ENCODE measurements at regions not wholly inside any gene's neighbourhood (a gene's known extent, or its start where the extent isn't known, plus 50 kb on each side); places are given as distances from the start of the nearest gene placed in this dataset.

DNA sequence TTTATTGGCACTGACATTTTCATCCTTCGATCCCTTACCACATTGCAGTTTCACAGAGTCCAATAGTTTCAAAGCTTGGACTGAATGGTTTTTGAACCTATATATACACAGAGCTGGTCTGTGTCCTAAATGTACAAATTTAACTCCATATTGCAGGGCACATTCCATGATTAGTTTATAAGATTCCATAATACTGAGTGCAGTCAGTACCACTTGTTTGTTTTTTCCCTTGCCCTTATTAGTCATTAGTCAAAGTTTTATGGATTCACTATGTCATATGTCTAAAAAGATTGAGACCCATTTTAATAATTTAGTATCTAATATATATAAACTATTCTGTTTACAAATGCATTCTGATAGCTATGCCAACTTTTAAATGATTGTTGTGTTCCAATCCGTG lies 654.8 kb upstream of the MEF2C start:
- ATAC-seq = no peak
- no peak for TF ChIP-seq SNAI2 (CRISPR knock-in tag; IDR thresholded peaks at IDR 0.05)

DNA sequence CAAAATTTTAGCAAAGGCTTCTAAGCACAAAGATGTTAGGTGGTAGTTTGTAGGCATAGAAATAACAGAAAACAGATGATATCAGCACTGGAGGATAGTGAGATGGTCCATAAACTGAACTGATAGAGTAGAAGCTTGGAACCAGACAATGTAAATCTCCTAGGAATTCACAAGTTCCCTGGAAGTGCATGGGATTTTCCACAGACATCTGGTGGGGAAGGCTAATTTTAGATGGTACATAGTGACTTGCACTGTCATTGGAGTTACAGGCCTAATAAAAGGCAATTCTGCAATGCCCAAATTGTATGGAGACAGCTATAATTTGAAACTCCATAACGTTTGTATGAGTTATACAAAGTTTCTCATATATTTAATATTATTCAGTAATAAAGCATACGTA lies 653.0 kb upstream of the MEF2C start:
- TF ChIP-seq ZC3H10 (CRISPR knock-in tag; IDR thresholded peaks at IDR 0.05) (no peak), TOX (CRISPR knock-in tag; IDR thresholded peaks at IDR 0.05; ENCODE audit: borderline replicate concordance) (no peak), ISL1 (CRISPR knock-in tag; IDR thresholded peaks at IDR 0.05) (no peak), ZNF70 (CRISPR knock-in tag; IDR thresholded peaks at IDR 0.05) (no peak), OSR1 (CRISPR knock-in tag; IDR thresholded peaks at IDR 0.05) (no peak), ZNF565 (CRISPR knock-in tag; conservative IDR thresholded peaks at IDR 0.05; ENCODE audit: low read depth) (no peak), BACH2 (CRISPR knock-in tag; IDR thresholded peaks at IDR 0.05; ENCODE audit: borderline replicate concordance) (no peak), ARNTL (CRISPR knock-in tag; IDR thresholded peaks at IDR 0.05; ENCODE audit: borderline replicate concordance, low read depth) (no peak)
- TF ChIP-seq, protein P1, sequence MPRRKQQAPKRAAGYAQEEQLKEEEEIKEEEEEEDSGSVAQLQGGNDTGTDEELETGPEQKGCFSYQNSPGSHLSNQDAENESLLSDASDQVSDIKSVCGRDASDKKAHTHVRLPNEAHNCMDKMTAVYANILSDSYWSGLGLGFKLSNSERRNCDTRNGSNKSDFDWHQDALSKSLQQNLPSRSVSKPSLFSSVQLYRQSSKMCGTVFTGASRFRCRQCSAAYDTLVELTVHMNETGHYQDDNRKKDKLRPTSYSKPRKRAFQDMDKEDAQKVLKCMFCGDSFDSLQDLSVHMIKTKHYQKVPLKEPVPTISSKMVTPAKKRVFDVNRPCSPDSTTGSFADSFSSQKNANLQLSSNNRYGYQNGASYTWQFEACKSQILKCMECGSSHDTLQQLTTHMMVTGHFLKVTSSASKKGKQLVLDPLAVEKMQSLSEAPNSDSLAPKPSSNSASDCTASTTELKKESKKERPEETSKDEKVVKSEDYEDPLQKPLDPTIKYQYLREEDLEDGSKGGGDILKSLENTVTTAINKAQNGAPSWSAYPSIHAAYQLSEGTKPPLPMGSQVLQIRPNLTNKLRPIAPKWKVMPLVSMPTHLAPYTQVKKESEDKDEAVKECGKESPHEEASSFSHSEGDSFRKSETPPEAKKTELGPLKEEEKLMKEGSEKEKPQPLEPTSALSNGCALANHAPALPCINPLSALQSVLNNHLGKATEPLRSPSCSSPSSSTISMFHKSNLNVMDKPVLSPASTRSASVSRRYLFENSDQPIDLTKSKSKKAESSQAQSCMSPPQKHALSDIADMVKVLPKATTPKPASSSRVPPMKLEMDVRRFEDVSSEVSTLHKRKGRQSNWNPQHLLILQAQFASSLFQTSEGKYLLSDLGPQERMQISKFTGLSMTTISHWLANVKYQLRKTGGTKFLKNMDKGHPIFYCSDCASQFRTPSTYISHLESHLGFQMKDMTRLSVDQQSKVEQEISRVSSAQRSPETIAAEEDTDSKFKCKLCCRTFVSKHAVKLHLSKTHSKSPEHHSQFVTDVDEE (CRISPR knock-in tag; IDR thresholded peaks at IDR 0.05) = no peak
- ATAC-seq = no peak

DNA sequence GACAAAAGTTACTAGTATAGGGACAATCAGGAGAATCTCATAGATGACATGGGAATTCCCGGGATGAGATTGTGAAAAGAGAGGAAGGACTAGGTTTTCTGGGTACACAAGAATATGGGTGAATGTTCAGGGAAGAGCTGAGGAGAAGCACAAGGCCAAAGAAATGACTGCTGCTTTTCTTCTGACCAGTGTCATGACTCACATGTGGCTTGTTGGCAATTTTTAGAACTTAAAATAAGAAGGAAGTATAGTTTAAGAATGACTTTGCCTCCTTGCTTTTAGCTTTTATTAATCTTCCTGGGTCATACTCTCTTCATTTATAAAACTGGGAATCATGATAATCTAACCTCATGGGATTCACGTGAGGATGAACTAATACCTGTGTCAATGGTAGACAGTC lies 652.4 kb upstream of the MEF2C start:
- ATAC-seq = no peak
- TF ChIP-seq, protein P2, sequence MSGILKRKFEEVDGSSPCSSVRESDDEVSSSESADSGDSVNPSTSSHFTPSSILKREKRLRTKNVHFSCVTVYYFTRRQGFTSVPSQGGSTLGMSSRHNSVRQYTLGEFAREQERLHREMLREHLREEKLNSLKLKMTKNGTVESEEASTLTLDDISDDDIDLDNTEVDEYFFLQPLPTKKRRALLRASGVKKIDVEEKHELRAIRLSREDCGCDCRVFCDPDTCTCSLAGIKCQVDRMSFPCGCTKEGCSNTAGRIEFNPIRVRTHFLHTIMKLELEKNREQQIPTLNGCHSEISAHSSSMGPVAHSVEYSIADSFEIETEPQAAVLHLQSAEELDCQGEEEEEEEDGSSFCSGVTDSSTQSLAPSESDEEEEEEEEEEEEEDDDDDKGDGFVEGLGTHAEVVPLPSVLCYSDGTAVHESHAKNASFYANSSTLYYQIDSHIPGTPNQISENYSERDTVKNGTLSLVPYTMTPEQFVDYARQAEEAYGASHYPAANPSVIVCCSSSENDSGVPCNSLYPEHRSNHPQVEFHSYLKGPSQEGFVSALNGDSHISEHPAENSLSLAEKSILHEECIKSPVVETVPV (CRISPR knock-in tag; IDR thresholded peaks at IDR 0.05) = no peak
- TF ChIP-seq ZNF8 (CRISPR knock-in tag; IDR thresholded peaks at IDR 0.05) (no peak), ESRRG (CRISPR knock-in tag; IDR thresholded peaks at IDR 0.05) (no peak), ZC3H10 (CRISPR knock-in tag; IDR thresholded peaks at IDR 0.05) (no peak), GLIS3 (CRISPR knock-in tag; IDR thresholded peaks at IDR 0.05) (no peak), ZNF565 (CRISPR knock-in tag; conservative IDR thresholded peaks at IDR 0.05; ENCODE audit: low read depth) (no peak), TOX (CRISPR knock-in tag; IDR thresholded peaks at IDR 0.05; ENCODE audit: borderline replicate concordance) (no peak), ZNF70 (CRISPR knock-in tag; IDR thresholded peaks at IDR 0.05) (no peak), ARNTL (CRISPR knock-in tag; IDR thresholded peaks at IDR 0.05; ENCODE audit: borderline replicate concordance, low read depth) (no peak), BACH2 (CRISPR knock-in tag; IDR thresholded peaks at IDR 0.05; ENCODE audit: borderline replicate concordance) (no peak), ZFP30 (CRISPR knock-in tag; IDR thresholded peaks at IDR 0.05) (no peak), PPARA (CRISPR knock-in tag; IDR thresholded peaks at IDR 0.05; ENCODE audit: borderline replicate concordance) (no peak), ISL1 (CRISPR knock-in tag; IDR thresholded peaks at IDR 0.05) (no peak), RARB (CRISPR knock-in tag; IDR thresholded peaks at IDR 0.05) (no peak), ZFP3 (CRISPR knock-in tag; IDR thresholded peaks at IDR 0.05) (no peak), TCF4 (CRISPR knock-in tag; IDR thresholded peaks at IDR 0.05; ENCODE audit: borderline replicate concordance) (no peak), CSDC2 (CRISPR knock-in tag; IDR thresholded peaks at IDR 0.05) (no peak)
- TF ChIP-seq, protein P3, sequence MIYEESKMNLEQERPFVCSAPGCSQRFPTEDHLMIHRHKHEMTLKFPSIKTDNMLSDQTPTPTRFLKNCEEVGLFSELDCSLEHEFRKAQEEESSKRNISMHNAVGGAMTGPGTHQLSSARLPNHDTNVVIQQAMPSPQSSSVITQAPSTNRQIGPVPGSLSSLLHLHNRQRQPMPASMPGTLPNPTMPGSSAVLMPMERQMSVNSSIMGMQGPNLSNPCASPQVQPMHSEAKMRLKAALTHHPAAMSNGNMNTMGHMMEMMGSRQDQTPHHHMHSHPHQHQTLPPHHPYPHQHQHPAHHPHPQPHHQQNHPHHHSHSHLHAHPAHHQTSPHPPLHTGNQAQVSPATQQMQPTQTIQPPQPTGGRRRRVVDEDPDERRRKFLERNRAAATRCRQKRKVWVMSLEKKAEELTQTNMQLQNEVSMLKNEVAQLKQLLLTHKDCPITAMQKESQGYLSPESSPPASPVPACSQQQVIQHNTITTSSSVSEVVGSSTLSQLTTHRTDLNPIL (CRISPR knock-in tag; IDR thresholded peaks at IDR 0.05; ENCODE audit: low read depth) = no peak
- TF ChIP-seq, protein P4, sequence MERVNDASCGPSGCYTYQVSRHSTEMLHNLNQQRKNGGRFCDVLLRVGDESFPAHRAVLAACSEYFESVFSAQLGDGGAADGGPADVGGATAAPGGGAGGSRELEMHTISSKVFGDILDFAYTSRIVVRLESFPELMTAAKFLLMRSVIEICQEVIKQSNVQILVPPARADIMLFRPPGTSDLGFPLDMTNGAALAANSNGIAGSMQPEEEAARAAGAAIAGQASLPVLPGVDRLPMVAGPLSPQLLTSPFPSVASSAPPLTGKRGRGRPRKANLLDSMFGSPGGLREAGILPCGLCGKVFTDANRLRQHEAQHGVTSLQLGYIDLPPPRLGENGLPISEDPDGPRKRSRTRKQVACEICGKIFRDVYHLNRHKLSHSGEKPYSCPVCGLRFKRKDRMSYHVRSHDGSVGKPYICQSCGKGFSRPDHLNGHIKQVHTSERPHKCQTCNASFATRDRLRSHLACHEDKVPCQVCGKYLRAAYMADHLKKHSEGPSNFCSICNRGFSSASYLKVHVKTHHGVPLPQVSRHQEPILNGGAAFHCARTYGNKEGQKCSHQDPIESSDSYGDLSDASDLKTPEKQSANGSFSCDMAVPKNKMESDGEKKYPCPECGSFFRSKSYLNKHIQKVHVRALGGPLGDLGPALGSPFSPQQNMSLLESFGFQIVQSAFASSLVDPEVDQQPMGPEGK (CRISPR knock-in tag; IDR thresholded peaks at IDR 0.05; ENCODE audit: borderline replicate concordance) = no peak

DNA sequence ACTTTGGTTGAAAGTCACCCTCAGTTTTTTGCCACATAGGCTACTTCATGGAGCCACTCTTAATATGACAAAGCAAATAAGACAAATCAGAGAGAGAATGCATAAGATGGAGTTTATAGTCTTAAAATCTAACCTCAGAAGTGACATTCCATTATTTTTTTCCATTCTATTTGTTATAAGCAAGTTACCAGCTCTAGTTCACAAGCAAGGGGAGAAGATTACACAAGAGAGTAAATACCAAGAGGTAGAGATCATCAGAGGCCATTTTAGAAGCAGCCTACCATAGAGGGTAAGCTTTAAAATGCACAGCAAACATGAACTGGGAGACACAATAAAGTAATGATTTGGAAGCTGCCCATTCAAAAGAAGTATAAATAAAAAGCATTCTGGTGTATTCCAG lies 651.3 kb upstream of the MEF2C start:
- TF ChIP-seq TOX (CRISPR knock-in tag; IDR thresholded peaks at IDR 0.05; ENCODE audit: borderline replicate concordance) (no peak), TCF4 (CRISPR knock-in tag; IDR thresholded peaks at IDR 0.05; ENCODE audit: borderline replicate concordance) (no peak)
- no peak for ATAC-seq
